Gastrocnemius medialis (tissue), 4 donors: ENCODE measurements at regions not wholly inside any gene's neighbourhood (a gene's known extent, or its start where the extent isn't known, plus 50 kb on each side); places are given as distances from the start of the nearest gene placed in this dataset.

ENCODE experiments used
- ATAC-seq, 2 donors: fragments of 150-250 bp; one replicate each; pipeline ENCODE4 v1.9.1; 2016
- DNase-seq, 2 donors: peaks; one replicate each; pipeline ENCODE4 v3.0.0-alpha.2; 2019
- H3K27ac ChIP-seq, 4 donors: fragments of 200-600 bp; sonication (generic); 1 replicate in 1 of 4; 2 replicates in 3 of 4; pipeline ENCODE4 v1.5.1; 2016 to 2018; ENCODE audit warnings: mild to moderate bottlenecking in 2 of 4, moderate library complexity in 1 of 4
- H3K27me3 ChIP-seq, 3 donors: fragments of 200-600 bp; sonication (generic) in 2 of 3; 1 replicate in 1 of 3; 2 replicates in 2 of 3; pipeline versions ENCODE4 v1.5.1 to v1.6.0; 2016 to 2019; ENCODE audit warnings: mild to moderate bottlenecking in 1 of 3, moderate library complexity in 1 of 3
- H3K36me3 ChIP-seq, 2 donors: fragments of 200-600 bp; sonication (generic) in 1 of 2; one replicate each; pipeline ENCODE4 v1.5.1; 2017 to 2018
- H3K4me1 ChIP-seq, 2 donors: fragments of 200-600 bp; sonication (generic) in 1 of 2; one replicate each; pipeline ENCODE4 v1.5.1; 2016 to 2017; ENCODE audit warnings: mild to moderate bottlenecking in 2 of 2
- H3K4me3 ChIP-seq, 4 donors: fragments of 200-600 bp; sonication (generic) in 3 of 4; 1 replicate in 1 of 4; 2 replicates in 3 of 4; pipeline ENCODE4 v1.5.1; 2016 to 2019; ENCODE audit warnings: mild to moderate bottlenecking in 2 of 4
- H3K9me3 ChIP-seq, 3 donors: fragments of 200-600 bp; sonication (generic) in 2 of 3; 1 replicate in 1 of 3; 2 replicates in 2 of 3; pipeline ENCODE4 v1.5.1; 2016 to 2019
- CTCF ChIP-seq, 5 experiments: fragments of 450-650 bp in 3 of 5; fragments of 200-600 bp in 2 of 5; sonication (generic) in 2 of 5; IDR thresholded peaks in 4 of 5; conservative IDR thresholded peaks in 1 of 5; 1 replicate in 4 of 5; 2 replicates in 1 of 5; pipeline ENCODE4 v1.5.1; 2016 to 2019; ENCODE audit warnings: antibody characterized with exemption in 5 of 5, mild to moderate bottlenecking in 3 of 5, moderate library complexity in 3 of 5
- POLR2A ChIP-seq, 2 donors: fragments of 450-650 bp; IDR thresholded peaks; one replicate each; pipeline ENCODE4 v1.6.1; 2017; ENCODE audit warnings: antibody characterized with exemption in 2 of 2, mild to moderate bottlenecking in 2 of 2, moderate library complexity in 2 of 2
- in situ Hi-C, 4 donors: fragments of 200-750 bp; cut with MboI; loops; one replicate each; pipeline versions ENCODE4 v1.15.0 to v1.8.0; 2017; ENCODE audit warnings: low sequenced_read_pairs in 4 of 4
- intact Hi-C: fragments of 100-400 bp; cut with DNase I; formaldehyde crosslinking; loops from one replicate; pipeline ENCODE4 v1.15.1; 2023; ENCODE audit warnings: low total_unique reads

- intact Hi-C loops = no loop called here
- H3K36me3 ChIP-seq = no peaks in the 10 kb centered on the region
- H3K27me3 ChIP-seq = no peaks in the 10 kb centered on the region
- TF ChIP-seq POLR2A (IDR thresholded peaks at IDR 0.05) (no peak), CTCF (IDR thresholded peaks at IDR 0.05 in 4 of 5, conservative IDR thresholded peaks at IDR 0.05 in 1 of 5) (no peak)
- H3K4me3 ChIP-seq = no peak overlapping the region
- H3K9me3 ChIP-seq = no peaks in the 10 kb centered on the region
- H3K27ac ChIP-seq = no peak overlapping the region
- H3K4me1 ChIP-seq = no peaks in the 10 kb centered on the region
- in situ Hi-C loops = no loop called here
- DNase-seq (no peak), ATAC-seq (no peak)
Observed at GRCh38 chr11:15748132-15748531, 608.2 kb downstream of the SOX6 start.

- H3K4me3 ChIP-seq = no peak overlapping the region
- no peak overlapping the region for H3K27ac ChIP-seq
- ATAC-seq (no peak), DNase-seq (no peak)
- no peaks in the 10 kb centered on the region for H3K9me3 ChIP-seq
- no peaks in the 10 kb centered on the region for H3K36me3 ChIP-seq
- in situ Hi-C loops = no loop called here
- no peaks in the 10 kb centered on the region for H3K27me3 ChIP-seq
- no peaks in the 10 kb centered on the region for H3K4me1 ChIP-seq
- intact Hi-C loops = no loop called here
- TF ChIP-seq POLR2A (IDR thresholded peaks at IDR 0.05) (no peak), CTCF (IDR thresholded peaks at IDR 0.05 in 4 of 5, conservative IDR thresholded peaks at IDR 0.05 in 1 of 5) (no peak)
Observed at GRCh38 chr11:15748741-15749140, 607.6 kb downstream of the SOX6 start.

GRCh38 chr11:15750535-15751308, 605.6 kb downstream of the SOX6 start:
- Histone ChIP-seq H3K36me3 (no peaks in the 10 kb centered on the region), H3K9me3 (no peaks in the 10 kb centered on the region), H3K4me1 (no peaks in the 10 kb centered on the region), H3K27me3 (no peaks in the 10 kb centered on the region), H3K27ac (no peak overlapping the region), H3K4me3 (no peak overlapping the region)
- intact Hi-C loops = no loop called here
- ATAC-seq = no peak
- no peak for TF ChIP-seq POLR2A (IDR thresholded peaks at IDR 0.05)
- no peak for TF ChIP-seq CTCF (IDR thresholded peaks at IDR 0.05 in 4 of 5, conservative IDR thresholded peaks at IDR 0.05 in 1 of 5)
- in situ Hi-C loops = no loop called here
- no peak for DNase-seq

- intact Hi-C loops = no loop called here
- Histone ChIP-seq H3K27ac (no peak overlapping the region), H3K4me1 (no peaks in the 10 kb centered on the region), H3K4me3 (no peak overlapping the region), H3K36me3 (no peaks in the 10 kb centered on the region), H3K9me3 (no peaks in the 10 kb centered on the region), H3K27me3 (no peaks in the 10 kb centered on the region)
- no peak for TF ChIP-seq POLR2A (IDR thresholded peaks at IDR 0.05)
- no peak for ATAC-seq
- in situ Hi-C loops = no loop called here
- DNase-seq = no peak
Observed at GRCh38 chr11:15754221-15754620, 602.1 kb downstream of the SOX6 start.

- Histone ChIP-seq H3K9me3 (no peaks in the 10 kb centered on the region), H3K4me1 (no peaks in the 10 kb centered on the region), H3K36me3 (no peaks in the 10 kb centered on the region), H3K4me3 (no peak overlapping the region), H3K27me3 (no peaks in the 10 kb centered on the region), H3K27ac (no peak overlapping the region)
- in situ Hi-C loops = no loop called here
- DNase-seq = no peak
- TF ChIP-seq POLR2A (IDR thresholded peaks at IDR 0.05) = no peak
- no peak for TF ChIP-seq CTCF (IDR thresholded peaks at IDR 0.05 in 4 of 5, conservative IDR thresholded peaks at IDR 0.05 in 1 of 5)
- intact Hi-C loops = no loop called here
- ATAC-seq = no peak
Observed at GRCh38 chr11:15757048-15757698, 599.2 kb downstream of the SOX6 start.
